Cerebellar cortex (tissue), 1 donor: ENCODE measurements at regions not wholly inside any gene's neighbourhood (a gene's known extent, or its start where the extent isn't known, plus 50 kb on each side); places are given as distances from the start of the nearest gene placed in this dataset.

ENCODE experiments used
- DNase-seq: peaks from one replicate; pipeline ENCODE4 v3.0.0-alpha.2; 2015; ENCODE audit warnings: low spot score

GRCh38 chr7:140242057-140243031, 65.6 kb upstream of the KDM7A start:
- DNase-seq, result no peak

DNA sequence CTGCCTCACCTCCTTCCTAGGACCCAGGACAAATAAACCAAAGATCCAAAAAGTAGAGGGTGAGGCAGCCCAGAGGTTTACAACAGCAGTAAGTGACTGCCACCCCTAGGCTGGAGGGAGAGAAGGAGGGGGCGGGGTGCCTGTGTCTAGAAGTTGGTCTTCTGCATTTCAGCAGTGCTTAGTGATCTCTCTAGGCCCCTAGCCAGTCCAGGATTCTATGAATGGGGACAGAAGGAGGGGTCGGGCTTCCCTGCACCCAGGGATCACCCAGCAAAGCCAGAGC, 62.8 kb upstream of the KDM7A start:
- no peak for DNase-seq

- DNase-seq, result no peak
Measured at GRCh38 chr7:140238778-140239652, 62.2 kb upstream of the KDM7A start.

GRCh38 chr7:140237390-140237789, 60.6 kb upstream of the KDM7A start:
- no peak for DNase-seq

DNA sequence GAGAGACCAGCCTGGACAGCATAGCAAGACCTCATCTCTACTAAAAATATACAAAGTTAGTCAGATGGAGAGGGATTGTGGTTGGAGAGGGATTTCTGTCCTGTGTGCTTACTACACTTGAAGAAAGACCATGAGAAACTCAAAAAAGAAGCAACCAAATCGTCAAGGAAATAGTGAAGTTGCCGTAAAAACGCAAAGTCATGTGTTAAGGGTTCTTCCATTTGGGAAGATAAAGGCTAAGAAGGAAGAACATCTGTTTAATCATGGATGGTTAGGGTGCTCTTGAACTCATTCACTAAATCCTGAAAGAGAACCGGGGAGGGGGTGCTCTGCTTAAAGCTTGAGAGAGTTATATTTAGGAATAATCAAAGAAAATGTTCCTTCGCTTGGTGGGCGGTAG, 59.8 kb upstream of the KDM7A start:
- no peak for DNase-seq

DNA sequence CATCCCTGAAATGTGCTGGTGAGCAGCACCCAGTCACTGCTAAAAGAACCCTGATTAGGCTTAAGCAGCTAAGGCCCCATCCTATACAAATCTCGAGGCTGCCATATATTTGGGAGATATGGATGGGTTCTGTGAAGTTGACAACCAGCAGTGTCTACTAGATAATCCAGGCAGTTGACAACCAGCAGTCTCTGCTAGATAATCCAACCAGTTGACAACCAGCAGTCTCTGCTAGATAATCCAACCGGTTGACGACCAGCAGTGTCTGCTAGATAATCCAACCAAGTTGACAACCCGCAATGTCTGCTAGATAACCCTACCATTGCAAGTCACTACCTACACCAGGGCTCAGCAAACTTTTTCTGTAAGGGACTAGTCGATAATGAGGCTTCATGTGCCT, 58.3 kb upstream of the KDM7A start:
- no peak for DNase-seq

- no peak for DNase-seq
Measured at GRCh38 chr7:140232957-140233917, 56.5 kb upstream of the KDM7A start.

DNA sequence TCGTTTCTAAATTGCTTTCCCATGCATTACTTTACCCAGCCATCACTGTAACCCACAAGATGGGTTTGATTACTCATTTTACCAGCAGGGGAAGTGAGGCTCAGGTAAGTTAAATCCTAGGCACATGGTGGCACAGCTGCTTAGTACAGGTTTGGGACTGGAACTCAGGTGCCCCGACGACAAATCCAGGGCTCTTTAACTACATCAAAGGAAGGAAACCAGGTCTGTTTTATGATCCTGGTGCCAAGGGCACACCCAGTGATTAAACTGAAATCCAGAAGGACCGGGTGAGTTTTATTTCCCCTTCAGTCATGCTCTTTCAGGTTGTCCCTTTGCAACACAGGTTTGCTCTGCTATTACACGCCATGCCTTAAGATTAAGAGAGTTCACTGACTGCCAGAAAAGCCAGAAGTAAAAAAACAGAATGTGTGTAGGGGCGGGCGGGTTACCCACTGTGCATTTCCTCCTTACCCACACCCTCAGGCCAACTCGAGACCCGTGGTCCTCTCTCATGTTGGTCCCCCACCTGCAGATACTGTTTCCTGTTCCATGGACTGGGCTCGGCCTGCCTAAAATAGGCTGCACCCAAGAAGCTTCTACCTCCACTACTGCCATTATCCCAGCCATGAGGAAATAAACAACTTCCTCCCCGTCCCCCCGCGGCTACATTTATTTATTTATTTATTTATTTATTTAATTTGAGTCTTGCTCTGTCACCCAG, 55.1 kb upstream of the KDM7A start:
- DNase-seq, result no peak

DNA sequence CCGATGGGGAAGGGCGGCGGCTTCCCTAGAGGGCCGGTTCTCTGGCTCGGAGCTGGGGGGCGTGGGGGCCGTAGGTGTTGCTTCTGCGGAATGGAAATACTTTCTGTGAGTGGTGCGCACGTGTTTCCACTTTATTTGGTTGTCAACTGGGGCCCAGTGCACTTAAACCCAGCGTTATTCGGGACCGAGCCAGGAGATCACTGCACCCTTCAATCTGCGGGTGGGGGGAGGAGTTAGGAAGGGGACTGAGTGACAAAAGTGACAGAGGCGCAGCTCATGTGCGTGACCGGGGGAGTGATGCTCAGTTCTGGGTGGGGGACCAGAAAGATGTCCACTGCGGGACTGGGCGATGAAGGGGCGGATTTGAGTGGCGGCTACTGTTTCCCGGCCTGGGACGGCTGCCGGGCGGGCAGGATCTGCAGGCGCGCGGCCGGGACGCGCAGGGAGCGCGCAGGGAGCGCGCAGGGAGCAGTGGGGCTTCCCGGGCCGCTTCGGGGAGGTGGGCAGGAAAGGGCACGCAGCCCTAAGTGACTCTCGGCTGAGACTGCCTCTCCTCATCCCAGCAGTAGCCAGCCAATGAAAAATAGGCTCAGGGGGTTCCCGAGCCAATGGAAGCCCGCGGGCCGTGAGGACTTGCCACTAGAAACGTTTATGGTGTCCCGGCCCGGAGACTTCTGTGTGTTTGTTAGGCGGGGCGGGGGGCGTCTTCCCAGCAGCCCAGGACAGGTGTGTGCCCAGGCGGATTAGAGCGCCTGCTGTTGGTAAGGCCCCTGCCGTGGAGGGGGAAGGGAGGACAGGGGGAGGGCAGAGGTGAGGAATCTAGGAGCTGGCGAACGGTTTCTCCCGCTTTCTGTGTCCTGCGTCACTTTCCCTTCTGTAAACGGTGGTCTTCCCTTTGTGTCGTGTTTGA, 54.3 kb upstream of the KDM7A start:
- peak; percentile 22 for DNase-seq

DNA sequence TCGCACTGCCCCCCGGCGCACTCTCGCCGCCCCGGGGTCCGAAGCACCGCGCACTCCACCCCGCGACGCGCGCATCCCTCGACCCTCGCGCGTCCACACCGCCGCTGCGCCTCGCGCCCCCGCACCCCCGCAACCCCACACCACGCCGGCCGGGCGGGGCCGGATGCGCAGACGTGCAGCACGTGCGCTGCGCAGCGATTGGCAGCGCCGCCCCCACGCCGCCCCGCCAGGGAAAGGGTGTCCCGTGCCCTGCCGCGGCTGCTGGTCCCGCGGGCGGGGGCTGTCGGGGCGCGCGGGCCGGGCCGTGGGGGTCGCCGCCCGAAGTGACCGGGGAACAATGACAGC, 53.7 kb upstream of the KDM7A start:
- DNase-seq, result no peak

GRCh38 chr7:140229591-140230515, 53.1 kb upstream of the KDM7A start:
- DNase-seq, result no peak

GRCh38 chr7:140229101-140229525, 52.3 kb upstream of the KDM7A start:
- DNase-seq, result no peak
